Activated T-cell treated with anti-CD3 and anti-CD28 coated beads, Interleukin-2, amount 50 U/mL, for 72 hours (primary cell): ENCODE measurements at regions not wholly inside any gene's neighbourhood (a gene's known extent, or its start where the extent isn't known, plus 50 kb on each side); places are given as distances from the start of the nearest gene placed in this dataset.

Experiments used
- ATAC-seq, 2 donors: fragments of 150-1000 bp; cut with Tn5 transposase; replicated peaks in 1 of 2; 2 replicates each; pipeline ENCODE4 v1.10.0; 2021; ENCODE audit warnings: moderate library complexity in 2 of 2, mild to moderate bottlenecking in 1 of 2
- DNase-seq, 2 donors: peaks; one replicate each; pipeline ENCODE4 v3.0.0; 2021 to 2022; ENCODE audit warnings: mixed read lengths in 1 of 2
- H3K27ac Mint-ChIP-seq: one replicate; pipeline ENCODE4 v1.8.0; 2022; ENCODE audit warnings: mild to moderate bottlenecking, moderate library complexity, mixed read lengths
- H3K27me3 Mint-ChIP-seq: one replicate; pipeline ENCODE4 v1.8.0; 2022; ENCODE audit warnings: low read depth, mixed read lengths
- H3K36me3 Mint-ChIP-seq, 2 donors: one replicate each; pipeline ENCODE4 v1.8.0; 2022; ENCODE audit warnings: mixed read lengths in 2 of 2, mild to moderate bottlenecking in 1 of 2; ENCODE audit not compliant: insufficient read depth in 2 of 2
- H3K4me1 Mint-ChIP-seq: one replicate; pipeline ENCODE4 v1.8.0; 2022; ENCODE audit warnings: low read depth, mixed read lengths
- H3K4me3 Mint-ChIP-seq, 2 donors: one replicate each; pipeline ENCODE4 v1.8.0; 2022; ENCODE audit warnings: mild to moderate bottlenecking in 2 of 2, mixed read lengths in 2 of 2, moderate library complexity in 2 of 2
- H3K9me3 Mint-ChIP-seq, 2 donors: one replicate each; pipeline ENCODE4 v1.8.0; 2022; ENCODE audit warnings: mixed read lengths in 2 of 2

- Mint-ChIP-seq H3K4me1 (no peaks in the 10 kb centered on the region), H3K9me3 (no peaks in the 10 kb centered on the region), H3K36me3 (no peaks in the 10 kb centered on the region), H3K27me3 (peaks cover 13% of the 10 kb centered on the region), H3K4me3 (no peak overlapping the region), H3K27ac (no peak overlapping the region)
- DNase-seq (no peak), ATAC-seq (no peak)
These were observed 256.5 kb downstream of the USP25 start for GRCh38 chr21:15986277-15986676.

- ATAC-seq (peak in 1 of 2 donors; percentile 30), DNase-seq (no peak)
- peaks cover 4% of the 10 kb centered on the region for H3K4me1 Mint-ChIP-seq
- no peak overlapping the region for H3K27ac Mint-ChIP-seq
- no peaks in the 10 kb centered on the region for H3K36me3 Mint-ChIP-seq
- H3K27me3 Mint-ChIP-seq = no peaks in the 10 kb centered on the region
- H3K4me3 Mint-ChIP-seq = no peak overlapping the region
- H3K9me3 Mint-ChIP-seq = no peaks in the 10 kb centered on the region
These were observed 262.4 kb downstream of the USP25 start for GRCh38 chr21:15992171-15992570.

GRCh38 chr21:15993951-15994350 lies 264.2 kb downstream of the USP25 start:
- Mint-ChIP-seq H3K4me3 (no peak overlapping the region), H3K36me3 (no peaks in the 10 kb centered on the region), H3K4me1 (peaks cover 4% of the 10 kb centered on the region), H3K27me3 (no peaks in the 10 kb centered on the region), H3K9me3 (no peaks in the 10 kb centered on the region), H3K27ac (no peak overlapping the region)
- ATAC-seq (no peak), DNase-seq (no peak)

DNA sequence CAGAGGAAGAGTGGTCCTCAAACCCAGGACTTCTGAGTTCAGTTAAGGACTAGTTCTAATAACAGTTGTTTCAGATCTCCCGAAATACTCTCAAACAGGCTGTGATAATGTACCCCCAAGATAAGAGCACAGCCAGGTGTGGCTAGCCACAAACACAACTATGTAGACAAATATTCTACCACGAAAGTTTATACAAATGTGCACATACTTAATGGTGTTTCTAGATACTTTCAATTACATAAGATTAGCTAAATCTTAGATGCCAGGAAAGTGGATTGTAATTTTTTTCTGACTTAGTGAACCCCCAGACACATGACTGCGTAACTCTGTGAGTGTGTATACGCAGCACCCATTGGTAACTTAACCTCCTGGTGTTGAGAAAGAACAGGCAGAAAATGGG lies 270.0 kb downstream of the USP25 start:
- Mint-ChIP-seq H3K27me3 (no peaks in the 10 kb centered on the region), H3K27ac (no peak overlapping the region), H3K36me3 (no peaks in the 10 kb centered on the region), H3K9me3 (no peaks in the 10 kb centered on the region), H3K4me1 (no peaks in the 10 kb centered on the region), H3K4me3 (no peak overlapping the region)
- no peak for ATAC-seq
- no peak for DNase-seq

- H3K4me1 Mint-ChIP-seq = no peaks in the 10 kb centered on the region
- no peaks in the 10 kb centered on the region for H3K36me3 Mint-ChIP-seq
- H3K9me3 Mint-ChIP-seq = no peaks in the 10 kb centered on the region
- DNase-seq (no peak), ATAC-seq (no peak)
- H3K27ac Mint-ChIP-seq = no peak overlapping the region
- no peak overlapping the region for H3K4me3 Mint-ChIP-seq
- H3K27me3 Mint-ChIP-seq = no peaks in the 10 kb centered on the region
These were observed 273.2 kb downstream of the USP25 start for GRCh38 chr21:16002874-16003466.

GRCh38 chr21:16004086-16004485 lies 274.3 kb downstream of the USP25 start:
- no peak overlapping the region for H3K27ac Mint-ChIP-seq

GRCh38 chr21:16004523-16004922 lies 274.7 kb downstream of the USP25 start:
- DNase-seq (no peak), ATAC-seq (no peak)
- H3K4me1 Mint-ChIP-seq = no peaks in the 10 kb centered on the region
- no peak overlapping the region for H3K4me3 Mint-ChIP-seq
- H3K27ac Mint-ChIP-seq = no peak overlapping the region
- H3K9me3 Mint-ChIP-seq = no peaks in the 10 kb centered on the region
- no peaks in the 10 kb centered on the region for H3K36me3 Mint-ChIP-seq
- H3K27me3 Mint-ChIP-seq = no peaks in the 10 kb centered on the region

More at GRCh38 chr21:16004086-16004485, 274.3 kb downstream of the USP25 start:
- DNase-seq (no peak), ATAC-seq (no peak)
- H3K4me1 Mint-ChIP-seq = no peaks in the 10 kb centered on the region
- no peak overlapping the region for H3K4me3 Mint-ChIP-seq
- no peaks in the 10 kb centered on the region for H3K27me3 Mint-ChIP-seq
- H3K36me3 Mint-ChIP-seq = no peaks in the 10 kb centered on the region
- no peaks in the 10 kb centered on the region for H3K9me3 Mint-ChIP-seq

GRCh38 chr21:16005996-16006395 lies 276.2 kb downstream of the USP25 start:
- no peaks in the 10 kb centered on the region for H3K9me3 Mint-ChIP-seq
- ATAC-seq (no peak), DNase-seq (no peak)
- no peak overlapping the region for H3K4me3 Mint-ChIP-seq
- H3K36me3 Mint-ChIP-seq = no peaks in the 10 kb centered on the region
- no peaks in the 10 kb centered on the region for H3K27me3 Mint-ChIP-seq
- H3K27ac Mint-ChIP-seq = no peak overlapping the region
- no peaks in the 10 kb centered on the region for H3K4me1 Mint-ChIP-seq

DNA sequence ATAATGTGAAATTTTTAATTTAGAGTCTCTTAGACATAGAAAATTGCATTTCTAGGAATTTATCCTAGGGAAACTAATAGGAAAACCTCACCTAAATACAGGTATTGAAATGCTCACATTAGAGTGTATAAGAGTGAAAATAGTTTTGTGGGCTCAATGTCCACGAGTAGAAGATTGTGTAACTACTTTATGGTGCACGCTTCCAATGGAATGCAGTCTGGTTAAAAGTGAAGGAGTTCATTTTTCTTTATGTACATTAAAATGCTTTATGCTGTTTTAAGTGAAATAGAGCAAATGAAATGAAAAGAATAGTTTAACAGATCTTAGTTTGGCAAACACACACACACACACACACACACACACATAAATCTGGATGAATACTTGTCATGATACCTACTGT lies 278.2 kb downstream of the USP25 start:
- Mint-ChIP-seq H3K4me1 (no peaks in the 10 kb centered on the region), H3K36me3 (no peaks in the 10 kb centered on the region), H3K27ac (no peak overlapping the region), H3K27me3 (no peaks in the 10 kb centered on the region), H3K9me3 (no peaks in the 10 kb centered on the region), H3K4me3 (no peak overlapping the region)
- no peak for DNase-seq
- ATAC-seq = no peak

GRCh38 chr21:16011719-16012118 lies 281.9 kb downstream of the USP25 start:
- no peak overlapping the region for H3K4me3 Mint-ChIP-seq
- no peaks in the 10 kb centered on the region for H3K27me3 Mint-ChIP-seq
- ATAC-seq = no peak

DNA sequence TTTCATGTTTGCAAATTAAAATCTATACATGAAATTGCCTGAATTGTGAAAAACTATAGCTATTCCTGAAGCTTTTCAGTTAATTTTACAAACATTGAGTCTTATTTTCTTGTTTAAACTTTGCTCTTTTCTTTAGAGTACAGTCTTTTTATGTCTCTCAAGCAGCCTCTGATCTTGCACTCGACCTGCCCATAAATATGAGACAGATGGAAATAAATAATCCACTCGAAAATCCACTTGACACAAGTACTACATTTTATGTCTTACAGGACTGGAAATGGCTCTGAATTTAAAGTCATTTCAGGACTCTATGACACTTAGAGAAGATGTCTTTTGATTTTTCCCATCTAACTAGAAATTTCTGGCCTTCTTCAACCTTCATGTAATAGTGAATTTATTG lies 283.8 kb downstream of the USP25 start:
- Mint-ChIP-seq H3K4me1 (no peaks in the 10 kb centered on the region), H3K27me3 (no peaks in the 10 kb centered on the region), H3K4me3 (no peak overlapping the region), H3K27ac (no peak overlapping the region), H3K36me3 (no peaks in the 10 kb centered on the region), H3K9me3 (peaks cover 0 to 3% of the 10 kb centered on the region in 2 donors)
- DNase-seq (no peak), ATAC-seq (no peak)

More at GRCh38 chr21:16011719-16012118, 281.9 kb downstream of the USP25 start:
- H3K9me3 Mint-ChIP-seq = peaks cover 0 to 3% of the 10 kb centered on the region in 2 donors
- no peaks in the 10 kb centered on the region for H3K36me3 Mint-ChIP-seq
- H3K27ac Mint-ChIP-seq = no peak overlapping the region
- H3K4me1 Mint-ChIP-seq = no peaks in the 10 kb centered on the region
- no peak for DNase-seq

DNA sequence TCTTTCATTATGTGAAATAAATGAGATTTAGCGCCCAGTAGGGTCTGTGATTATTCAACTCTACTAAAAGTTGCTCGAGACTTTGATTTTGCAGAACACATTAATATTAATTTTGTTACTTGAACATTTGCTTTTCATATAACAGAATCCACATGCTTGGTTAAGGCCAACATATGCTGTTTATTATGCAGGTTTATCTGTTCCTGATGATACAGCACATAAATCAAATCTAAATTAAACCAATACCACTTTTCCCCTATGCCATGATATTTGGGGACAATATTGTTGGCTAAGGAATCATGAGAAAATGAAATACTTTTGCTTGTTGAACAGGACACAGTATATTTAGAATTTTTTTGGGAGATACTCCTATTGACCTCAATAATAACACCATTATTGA lies 291.1 kb downstream of the USP25 start:
- Mint-ChIP-seq H3K9me3 (peaks cover 0 to 4% of the 10 kb centered on the region in 2 donors), H3K27ac (no peak overlapping the region), H3K36me3 (no peaks in the 10 kb centered on the region), H3K4me1 (no peaks in the 10 kb centered on the region), H3K4me3 (no peak overlapping the region), H3K27me3 (peaks cover 9% of the 10 kb centered on the region)
- ATAC-seq (no peak), DNase-seq (no peak)

- DNase-seq (no peak), ATAC-seq (no peak)
- Mint-ChIP-seq H3K4me3 (no peak overlapping the region), H3K9me3 (peaks cover 0 to 1% of the 10 kb centered on the region in 2 donors), H3K36me3 (no peaks in the 10 kb centered on the region), H3K27ac (no peak overlapping the region), H3K4me1 (no peaks in the 10 kb centered on the region), H3K27me3 (peaks cover 9% of the 10 kb centered on the region)
These were observed 292.3 kb downstream of the USP25 start for GRCh38 chr21:16022116-16022515.

DNA sequence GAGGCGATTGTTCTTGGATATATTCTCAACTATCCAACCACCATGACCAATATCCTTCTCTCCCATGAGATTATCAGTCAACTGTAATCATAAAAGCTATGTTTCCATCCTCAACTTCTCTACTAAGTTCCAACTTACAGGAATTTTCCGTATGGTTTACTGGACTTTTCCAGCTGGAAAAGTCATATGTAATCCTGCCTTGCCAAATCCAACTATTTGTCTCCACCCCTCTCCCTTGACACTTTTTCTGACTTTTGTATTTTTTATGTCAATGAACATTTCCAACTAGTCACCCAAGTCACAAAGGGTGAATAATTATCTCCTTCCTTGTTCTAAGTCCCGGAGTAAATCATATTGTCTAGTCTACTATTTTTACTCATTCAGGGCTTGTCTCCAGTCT lies 293.1 kb downstream of the USP25 start:
- DNase-seq (no peak), ATAC-seq (no peak)
- Mint-ChIP-seq H3K27ac (no peak overlapping the region), H3K4me3 (no peak overlapping the region), H3K36me3 (no peaks in the 10 kb centered on the region), H3K9me3 (peaks cover 0 to 1% of the 10 kb centered on the region in 2 donors), H3K27me3 (peaks cover 9% of the 10 kb centered on the region), H3K4me1 (no peaks in the 10 kb centered on the region)
